WTC11 (cell line): ENCODE measurements at regions not wholly inside any gene's neighbourhood (a gene's known extent, or its start where the extent isn't known, plus 50 kb on each side); places are given as distances from the start of the nearest gene placed in this dataset.

Experiments
- TF ChIP-seq, protein P1 (sequence below): fragments of 200-600 bp; IDR thresholded peaks from 2 replicates; pipeline ENCODE4 v1.8.0; 2022; ENCODE audit warnings: antibody characterized with exemption
- TF ChIP-seq, protein P2 (sequence below): sonication (generic); formaldehyde crosslinking; IDR thresholded peaks from 2 replicates; pipeline ENCODE4 v1.8.1; 2023; ENCODE audit warnings: mild to moderate bottlenecking, missing genetic modification reagents, moderate library complexity

DNA sequence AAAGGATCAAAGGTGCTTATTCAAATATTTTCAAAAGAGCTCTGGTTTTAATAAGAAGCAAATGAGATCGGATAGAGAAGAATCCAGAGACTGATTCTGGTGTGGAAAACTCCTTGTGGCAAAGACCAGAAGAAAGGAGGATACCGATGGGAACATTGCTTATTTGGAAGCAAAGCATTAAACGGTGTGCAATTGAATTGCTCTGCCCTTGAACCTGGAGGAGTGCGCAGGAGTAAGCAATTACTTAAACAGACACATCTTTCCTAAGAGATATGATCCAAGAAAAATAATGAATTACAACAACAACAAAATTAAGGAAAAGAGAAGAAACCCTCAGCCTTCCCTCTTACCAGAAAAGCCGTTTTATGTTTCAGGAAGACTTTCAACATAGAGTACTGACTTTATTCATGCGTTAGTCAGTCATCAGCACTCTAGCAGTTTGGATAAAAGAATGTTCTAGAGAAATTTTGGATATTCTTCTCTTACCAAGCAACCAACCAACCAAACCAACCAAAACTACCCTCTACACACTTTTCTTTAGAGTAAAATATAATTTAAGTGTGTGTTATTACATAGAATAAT lies 191.7 kb downstream of the NTMT2 start:
- TF ChIP-seq, protein P1, sequence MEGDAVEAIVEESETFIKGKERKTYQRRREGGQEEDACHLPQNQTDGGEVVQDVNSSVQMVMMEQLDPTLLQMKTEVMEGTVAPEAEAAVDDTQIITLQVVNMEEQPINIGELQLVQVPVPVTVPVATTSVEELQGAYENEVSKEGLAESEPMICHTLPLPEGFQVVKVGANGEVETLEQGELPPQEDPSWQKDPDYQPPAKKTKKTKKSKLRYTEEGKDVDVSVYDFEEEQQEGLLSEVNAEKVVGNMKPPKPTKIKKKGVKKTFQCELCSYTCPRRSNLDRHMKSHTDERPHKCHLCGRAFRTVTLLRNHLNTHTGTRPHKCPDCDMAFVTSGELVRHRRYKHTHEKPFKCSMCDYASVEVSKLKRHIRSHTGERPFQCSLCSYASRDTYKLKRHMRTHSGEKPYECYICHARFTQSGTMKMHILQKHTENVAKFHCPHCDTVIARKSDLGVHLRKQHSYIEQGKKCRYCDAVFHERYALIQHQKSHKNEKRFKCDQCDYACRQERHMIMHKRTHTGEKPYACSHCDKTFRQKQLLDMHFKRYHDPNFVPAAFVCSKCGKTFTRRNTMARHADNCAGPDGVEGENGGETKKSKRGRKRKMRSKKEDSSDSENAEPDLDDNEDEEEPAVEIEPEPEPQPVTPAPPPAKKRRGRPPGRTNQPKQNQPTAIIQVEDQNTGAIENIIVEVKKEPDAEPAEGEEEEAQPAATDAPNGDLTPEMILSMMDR, result no peak
- TF ChIP-seq, protein P2, sequence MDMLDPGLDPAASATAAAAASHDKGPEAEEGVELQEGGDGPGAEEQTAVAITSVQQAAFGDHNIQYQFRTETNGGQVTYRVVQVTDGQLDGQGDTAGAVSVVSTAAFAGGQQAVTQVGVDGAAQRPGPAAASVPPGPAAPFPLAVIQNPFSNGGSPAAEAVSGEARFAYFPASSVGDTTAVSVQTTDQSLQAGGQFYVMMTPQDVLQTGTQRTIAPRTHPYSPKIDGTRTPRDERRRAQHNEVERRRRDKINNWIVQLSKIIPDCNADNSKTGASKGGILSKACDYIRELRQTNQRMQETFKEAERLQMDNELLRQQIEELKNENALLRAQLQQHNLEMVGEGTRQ (CRISPR knock-in tag), result no peak
